GM18861 (cell line): ENCODE measurements at regions not wholly inside any gene's neighbourhood (a gene's known extent, or its start where the extent isn't known, plus 50 kb on each side); places are given as distances from the start of the nearest gene placed in this dataset.

Experiments
- ATAC-seq: cut with Tn5 transposase; IDR thresholded peaks from one replicate; pipeline ENCODE4 v1.9.1; 2021; ENCODE audit not compliant: unreplicated experiment

- no peak for ATAC-seq
Measured at GRCh38 chr16:79449067-79449769, 151.3 kb downstream of the MAF start.

- ATAC-seq: no peak
Measured at GRCh38 chr16:79444572-79444971, 156.0 kb downstream of the MAF start.

GRCh38 chr16:79439901-79440300 lies 160.6 kb downstream of the MAF start:
- no peak for ATAC-seq

- ATAC-seq: no peak
Measured at GRCh38 chr16:79437764-79438751, 162.5 kb downstream of the MAF start.

GRCh38 chr16:79436885-79437284 lies 163.7 kb downstream of the MAF start:
- no peak for ATAC-seq

GRCh38 chr16:79434771-79435170 lies 165.8 kb downstream of the MAF start:
- ATAC-seq: no peak

GRCh38 chr16:79434092-79434491 lies 166.4 kb downstream of the MAF start:
- ATAC-seq: no peak

GRCh38 chr16:79431923-79432322 lies 168.6 kb downstream of the MAF start:
- no peak for ATAC-seq

GRCh38 chr16:79430191-79430678 lies 170.3 kb downstream of the MAF start:
- no peak for ATAC-seq

- no peak for ATAC-seq
Measured at GRCh38 chr16:79429381-79430190, 171.0 kb downstream of the MAF start.

GRCh38 chr16:79426663-79427062 lies 173.9 kb downstream of the MAF start:
- ATAC-seq: no peak

- no peak for ATAC-seq
Measured at GRCh38 chr16:79422064-79422463, 178.5 kb downstream of the MAF start.

- ATAC-seq: no peak
Measured at GRCh38 chr16:79421126-79421525, 179.4 kb downstream of the MAF start.

- no peak for ATAC-seq
Measured at GRCh38 chr16:79420493-79420892, 180.0 kb downstream of the MAF start.

- no peak for ATAC-seq
Measured at GRCh38 chr16:79419148-79419547, 181.4 kb downstream of the MAF start.

GRCh38 chr16:79417601-79418008 lies 182.9 kb downstream of the MAF start:
- ATAC-seq: no peak

- ATAC-seq: no peak
Measured at GRCh38 chr16:79415983-79416640, 184.4 kb downstream of the MAF start.

- ATAC-seq: no peak
Measured at GRCh38 chr16:79412783-79413225, 187.7 kb downstream of the MAF start.

- no peak for ATAC-seq
Measured at GRCh38 chr16:79411805-79412204, 188.7 kb downstream of the MAF start.

GRCh38 chr16:79411357-79411756 lies 189.2 kb downstream of the MAF start:
- no peak for ATAC-seq
